ENCODE measurements at regions not wholly inside any gene's neighbourhood (a gene's known extent, or its start where the extent isn't known, plus 50 kb on each side); places are given as distances from the start of the nearest gene placed in this dataset.

- Histone ChIP-seq H3K27ac (no peak overlapping the region), H3K9me3 (no peaks in the 10 kb centered on the region), H3K4me3 (no peak overlapping the region), H3K4me1 (no peaks in the 10 kb centered on the region), H3K36me3 (no peaks in the 10 kb centered on the region), H3K27me3 (peaks cover 0 to 22% (median 0%) of the 10 kb centered on the region in 7 donors)
- intact Hi-C loops (cut with DNase I): no loop called here
- ATAC-seq (no peak), DNase-seq (no peak)
- no peak for TF ChIP-seq CTCF (IDR thresholded peaks at IDR 0.05)
These were observed 205.2 kb downstream of the SEC23IP start for GRCh38 chr10:120097766-120098165.

- intact Hi-C loops (cut with DNase I): no loop called here
- 62 to 68% methylated on average over 4 of the region's 4 CpGs for WGBS, 2 donors
- Histone ChIP-seq H3K4me3 (no peak overlapping the region), H3K27me3 (peaks cover 0 to 24% (median 0%) of the 10 kb centered on the region in 7 donors), H3K9me3 (no peaks in the 10 kb centered on the region), H3K36me3 (no peaks in the 10 kb centered on the region), H3K4me1 (no peaks in the 10 kb centered on the region), H3K27ac (no peak overlapping the region)
- DNase-seq: no peak
- TF ChIP-seq CTCF (IDR thresholded peaks at IDR 0.05): no peak
- ATAC-seq: no peak
These were observed 205.9 kb downstream of the SEC23IP start for GRCh38 chr10:120098232-120098930.

- Histone ChIP-seq H3K36me3 (no peaks in the 10 kb centered on the region), H3K9me3 (no peaks in the 10 kb centered on the region), H3K4me1 (no peaks in the 10 kb centered on the region), H3K27me3 (peaks cover 0 to 30% (median 0%) of the 10 kb centered on the region in 7 donors), H3K27ac (no peak overlapping the region), H3K4me3 (no peak overlapping the region)
- intact Hi-C loops (cut with DNase I): no loop called here
- no peak for DNase-seq
- no peak for ATAC-seq
- WGBS, 2 donors: 72 to 75% methylated on average over 10 of the region's 10 CpGs
- no peak for TF ChIP-seq CTCF (IDR thresholded peaks at IDR 0.05)
These were observed 211.4 kb downstream of the SEC23IP start for GRCh38 chr10:120103738-120104560.

GRCh38 chr10:120105001-120105400 lies 212.5 kb downstream of the SEC23IP start:
- Histone ChIP-seq H3K36me3 (no peaks in the 10 kb centered on the region), H3K4me3 (no peak overlapping the region), H3K27ac (no peak overlapping the region), H3K9me3 (no peaks in the 10 kb centered on the region), H3K4me1 (no peaks in the 10 kb centered on the region), H3K27me3 (peaks cover 0 to 29% (median 0%) of the 10 kb centered on the region in 7 donors)
- no peak for TF ChIP-seq CTCF (IDR thresholded peaks at IDR 0.05)
- ATAC-seq (no peak), DNase-seq (no peak)
- WGBS, 2 donors: 77 to 78% methylated on average over 2 of the region's 2 CpGs
- intact Hi-C loops (cut with DNase I): no loop called here
